ENCODE measurements at regions not wholly inside any gene's neighbourhood (a gene's known extent, or its start where the extent isn't known, plus 50 kb on each side); places are given as distances from the start of the nearest gene placed in this dataset.

- Histone ChIP-seq H3K4me3 (no peak overlapping the region), H3K27ac (no peak overlapping the region), H3K4me1 (peaks cover 0 to 6% (median 0%) of the 10 kb centered on the region in 4 donors), H3K9me3 (no peaks in the 10 kb centered on the region), H3K36me3 (no peaks in the 10 kb centered on the region), H3K27me3 (no peaks in the 10 kb centered on the region)
- intact Hi-C loops (cut with DNase I; ENCODE audit: low total_unique reads), result no loop called here
- DNase-seq, result peak in 1 of 2 donors; percentile 35
- no peak for TF ChIP-seq CTCF (IDR thresholded peaks at IDR 0.05)
- TF ChIP-seq POLR2AphosphoS5 (IDR thresholded peaks at IDR 0.05), result no peak
- TF ChIP-seq POLR2A (IDR thresholded peaks at IDR 0.05), result no peak
- TF ChIP-seq EP300 (IDR thresholded peaks at IDR 0.05), result no peak
- WGBS, 5 donors, result 45 to 60% (median 50%) methylated on average over 5 of the region's 5 CpGs
Measured at GRCh38 chr13:84651288-84651687, 769.0 kb upstream of the SLITRK1 start.

GRCh38 chr13:84649853-84650252, 767.6 kb upstream of the SLITRK1 start:
- 47 to 61% (median 58%) methylated on average over 4 of the region's 4 CpGs for WGBS, 5 donors
- no peaks in the 10 kb centered on the region for H3K36me3 ChIP-seq
- H3K9me3 ChIP-seq, result no peaks in the 10 kb centered on the region
- peaks cover 0 to 15% (median 3%) of the 10 kb centered on the region in 4 donors for H3K4me1 ChIP-seq
- intact Hi-C loops (cut with DNase I; ENCODE audit: low total_unique reads), result no loop called here
- H3K27ac ChIP-seq, result no peak overlapping the region
- H3K4me3 ChIP-seq, result no peak overlapping the region
- TF ChIP-seq CTCF (IDR thresholded peaks at IDR 0.05) (no peak), EP300 (IDR thresholded peaks at IDR 0.05) (no peak), POLR2AphosphoS5 (IDR thresholded peaks at IDR 0.05) (no peak), POLR2A (IDR thresholded peaks at IDR 0.05) (no peak)
- DNase-seq, result no peak
- no peaks in the 10 kb centered on the region for H3K27me3 ChIP-seq

DNA sequence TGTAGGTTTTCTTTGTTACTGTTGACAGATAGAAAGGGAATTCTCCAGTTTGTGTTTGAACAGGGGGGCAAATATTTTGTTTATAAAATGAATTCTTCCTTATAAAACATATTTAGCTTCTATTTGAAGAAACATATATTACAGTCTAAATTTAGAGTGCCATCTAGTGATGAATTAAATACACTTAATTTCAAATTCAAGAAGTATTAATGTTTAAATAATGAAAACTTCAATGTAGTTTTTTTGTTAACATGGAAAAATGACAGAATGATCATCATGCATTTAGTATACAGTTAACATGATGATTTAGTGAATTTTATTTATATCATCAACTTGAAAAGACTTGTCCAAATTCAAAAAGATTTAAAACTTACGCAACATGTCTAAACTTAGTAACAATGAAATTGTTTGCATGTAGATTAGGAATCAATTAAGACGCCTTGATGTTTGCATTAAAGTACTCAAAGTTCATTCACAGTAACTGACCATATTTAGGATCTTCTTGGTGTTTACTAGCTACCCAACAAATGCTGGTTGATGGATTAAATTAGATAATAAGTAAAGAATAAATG, 765.9 kb upstream of the SLITRK1 start:
- WGBS, 5 donors, result 17 to 44% (median 30%) methylated on average over 2 of the region's 2 CpGs
- no peaks in the 10 kb centered on the region for H3K27me3 ChIP-seq
- no peak overlapping the region for H3K4me3 ChIP-seq
- no peaks in the 10 kb centered on the region for H3K36me3 ChIP-seq
- no peaks in the 10 kb centered on the region for H3K9me3 ChIP-seq
- no peak overlapping the region for H3K27ac ChIP-seq
- peaks cover 0 to 15% (median 3%) of the 10 kb centered on the region in 4 donors for H3K4me1 ChIP-seq
- TF ChIP-seq POLR2AphosphoS5 (IDR thresholded peaks at IDR 0.05) (no peak), CTCF (IDR thresholded peaks at IDR 0.05) (no peak)
- DNase-seq, result no peak
- intact Hi-C loops (cut with DNase I; ENCODE audit: low total_unique reads), result no loop called here

- H3K9me3 ChIP-seq, result no peaks in the 10 kb centered on the region
- H3K4me3 ChIP-seq, result no peak overlapping the region
- no peak for TF ChIP-seq POLR2A (IDR thresholded peaks at IDR 0.05)
- no peak for TF ChIP-seq POLR2AphosphoS5 (IDR thresholded peaks at IDR 0.05)
- no peak for TF ChIP-seq CTCF (IDR thresholded peaks at IDR 0.05)
- no peak for TF ChIP-seq EP300 (IDR thresholded peaks at IDR 0.05)
- H3K4me1 ChIP-seq, result peaks cover 0 to 15% (median 3%) of the 10 kb centered on the region in 4 donors
- 75 to 88% (median 87%) methylated on average over 3 of the region's 3 CpGs for WGBS, 5 donors
- H3K27me3 ChIP-seq, result no peaks in the 10 kb centered on the region
- H3K27ac ChIP-seq, result no peak overlapping the region
- no peak for DNase-seq
- H3K36me3 ChIP-seq, result no peaks in the 10 kb centered on the region
- intact Hi-C loops (cut with DNase I; ENCODE audit: low total_unique reads), result no loop called here
Measured at GRCh38 chr13:84646957-84647356, 764.7 kb upstream of the SLITRK1 start.

Measured in stomach (tissue), 8 donors.